ENCODE measurements at regions not wholly inside any gene's neighbourhood (a gene's known extent, or its start where the extent isn't known, plus 50 kb on each side); places are given as distances from the start of the nearest gene placed in this dataset.

DNA sequence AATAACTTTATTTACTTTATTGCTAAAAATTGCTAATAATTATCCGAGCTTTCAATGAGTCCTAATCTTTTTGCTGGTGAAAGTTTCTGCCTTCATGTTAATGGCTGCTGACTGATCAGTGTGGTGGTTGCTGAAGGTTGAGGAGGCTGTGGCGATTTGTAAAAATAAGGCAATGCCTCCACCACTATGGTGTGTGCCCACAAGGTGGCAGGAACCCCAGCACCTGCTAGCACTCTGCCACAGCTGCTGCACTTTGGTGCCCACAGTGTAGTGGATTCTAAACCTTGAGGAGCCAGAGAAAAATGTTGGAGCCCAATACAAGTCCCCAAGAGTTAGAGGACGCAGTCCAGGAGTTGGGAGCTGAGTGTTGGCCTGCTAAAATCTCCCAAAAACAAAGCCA is 1237.1 kb downstream of the PCDH19 start:
- CTCF ChIA-PET = no interaction called here
- POLR2A ChIA-PET = no interaction called here
- no peaks in the 10 kb centered on the region for H3K36me3 ChIP-seq (ENCODE audit: control insufficient read depth, insufficient read depth, low read length)
- DNase-seq (ENCODE audit: low read depth) = no peak
- H3K4me3 ChIP-seq (ENCODE audit: low read depth, low read length) = no peak overlapping the region
- TF ChIP-seq, protein P1, sequence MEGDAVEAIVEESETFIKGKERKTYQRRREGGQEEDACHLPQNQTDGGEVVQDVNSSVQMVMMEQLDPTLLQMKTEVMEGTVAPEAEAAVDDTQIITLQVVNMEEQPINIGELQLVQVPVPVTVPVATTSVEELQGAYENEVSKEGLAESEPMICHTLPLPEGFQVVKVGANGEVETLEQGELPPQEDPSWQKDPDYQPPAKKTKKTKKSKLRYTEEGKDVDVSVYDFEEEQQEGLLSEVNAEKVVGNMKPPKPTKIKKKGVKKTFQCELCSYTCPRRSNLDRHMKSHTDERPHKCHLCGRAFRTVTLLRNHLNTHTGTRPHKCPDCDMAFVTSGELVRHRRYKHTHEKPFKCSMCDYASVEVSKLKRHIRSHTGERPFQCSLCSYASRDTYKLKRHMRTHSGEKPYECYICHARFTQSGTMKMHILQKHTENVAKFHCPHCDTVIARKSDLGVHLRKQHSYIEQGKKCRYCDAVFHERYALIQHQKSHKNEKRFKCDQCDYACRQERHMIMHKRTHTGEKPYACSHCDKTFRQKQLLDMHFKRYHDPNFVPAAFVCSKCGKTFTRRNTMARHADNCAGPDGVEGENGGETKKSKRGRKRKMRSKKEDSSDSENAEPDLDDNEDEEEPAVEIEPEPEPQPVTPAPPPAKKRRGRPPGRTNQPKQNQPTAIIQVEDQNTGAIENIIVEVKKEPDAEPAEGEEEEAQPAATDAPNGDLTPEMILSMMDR (IDR thresholded peaks at IDR 0.05; ENCODE audit: insufficient read depth, low read depth, low read length) = no peak
- no peaks in the 10 kb centered on the region for H3K27me3 ChIP-seq (ENCODE audit: control insufficient read depth, insufficient read depth, low read length)

DNA sequence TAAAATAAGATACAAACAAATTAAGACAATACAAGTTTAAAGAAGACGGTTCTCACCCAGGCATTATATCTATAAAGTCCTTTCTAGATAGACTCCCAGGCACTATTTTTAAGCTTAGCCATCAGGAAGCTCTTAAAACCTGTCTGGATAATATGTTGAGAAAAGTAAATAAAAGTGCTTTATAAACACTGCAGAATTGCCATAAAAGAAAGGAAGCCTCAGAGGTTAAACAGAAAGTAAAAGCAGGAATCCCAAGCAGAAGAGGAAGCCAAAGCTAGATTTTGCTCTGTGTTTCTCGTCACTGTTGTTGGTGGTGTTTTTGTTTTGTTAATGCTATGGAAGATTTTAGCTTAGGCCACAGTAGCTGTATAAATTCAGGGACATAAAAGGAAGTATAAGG is 1267.3 kb downstream of the PCDH19 start:
- Histone ChIP-seq H3K27me3 (ENCODE audit: control insufficient read depth, insufficient read depth, low read length) (no peaks in the 10 kb centered on the region), H3K4me3 (ENCODE audit: low read depth, low read length) (no peak overlapping the region), H3K36me3 (ENCODE audit: control insufficient read depth, insufficient read depth, low read length) (no peaks in the 10 kb centered on the region)
- CTCF ChIA-PET = no interaction called here
- TF ChIP-seq, protein P1 (IDR thresholded peaks at IDR 0.05; ENCODE audit: insufficient read depth, low read depth, low read length) = no peak
- DNase-seq (ENCODE audit: low read depth) = no peak
- POLR2A ChIA-PET = no interaction called here

- TF ChIP-seq, protein P1 (IDR thresholded peaks at IDR 0.05; ENCODE audit: insufficient read depth, low read depth, low read length) = no peak
- POLR2A ChIA-PET = no interaction called here
- DNase-seq (ENCODE audit: low read depth) = no peak
- Histone ChIP-seq H3K4me3 (ENCODE audit: low read depth, low read length) (no peak overlapping the region), H3K36me3 (ENCODE audit: control insufficient read depth, insufficient read depth, low read length) (no peaks in the 10 kb centered on the region), H3K27me3 (ENCODE audit: control insufficient read depth, insufficient read depth, low read length) (no peaks in the 10 kb centered on the region)
- CTCF ChIA-PET = no interaction called here
Measured at GRCh38 chrX:99137488-99137887, 1272.6 kb downstream of the PCDH19 start.

DNA sequence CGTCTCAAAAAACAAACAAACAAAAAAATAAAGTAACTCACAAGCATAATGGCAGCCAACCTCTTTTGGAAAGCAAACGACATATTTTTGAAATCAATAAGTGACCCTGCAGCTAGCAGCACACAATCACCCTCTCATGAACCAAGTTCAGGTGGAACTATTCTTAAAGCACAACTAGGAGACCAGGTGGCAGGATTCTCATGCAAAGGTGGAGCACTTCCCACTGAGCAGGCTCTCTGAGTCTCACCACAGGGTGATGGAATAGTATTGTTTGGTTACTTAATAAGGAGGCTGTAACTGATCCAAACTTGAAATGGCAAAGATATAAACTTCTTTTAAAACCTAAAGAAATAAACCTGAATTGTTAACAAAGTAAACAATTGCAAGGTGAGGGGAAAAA is 1293.1 kb downstream of the PCDH19 start:
- Histone ChIP-seq H3K27me3 (ENCODE audit: control insufficient read depth, insufficient read depth, low read length) (no peaks in the 10 kb centered on the region), H3K4me3 (ENCODE audit: low read depth, low read length) (no peak overlapping the region), H3K36me3 (ENCODE audit: control insufficient read depth, insufficient read depth, low read length) (no peaks in the 10 kb centered on the region)
- DNase-seq (ENCODE audit: low read depth) = no peak
- ChIA-PET POLR2A (no interaction called here), CTCF (no interaction called here)
- TF ChIP-seq, protein P1 (IDR thresholded peaks at IDR 0.05; ENCODE audit: insufficient read depth, low read depth, low read length) = no peak

DNA sequence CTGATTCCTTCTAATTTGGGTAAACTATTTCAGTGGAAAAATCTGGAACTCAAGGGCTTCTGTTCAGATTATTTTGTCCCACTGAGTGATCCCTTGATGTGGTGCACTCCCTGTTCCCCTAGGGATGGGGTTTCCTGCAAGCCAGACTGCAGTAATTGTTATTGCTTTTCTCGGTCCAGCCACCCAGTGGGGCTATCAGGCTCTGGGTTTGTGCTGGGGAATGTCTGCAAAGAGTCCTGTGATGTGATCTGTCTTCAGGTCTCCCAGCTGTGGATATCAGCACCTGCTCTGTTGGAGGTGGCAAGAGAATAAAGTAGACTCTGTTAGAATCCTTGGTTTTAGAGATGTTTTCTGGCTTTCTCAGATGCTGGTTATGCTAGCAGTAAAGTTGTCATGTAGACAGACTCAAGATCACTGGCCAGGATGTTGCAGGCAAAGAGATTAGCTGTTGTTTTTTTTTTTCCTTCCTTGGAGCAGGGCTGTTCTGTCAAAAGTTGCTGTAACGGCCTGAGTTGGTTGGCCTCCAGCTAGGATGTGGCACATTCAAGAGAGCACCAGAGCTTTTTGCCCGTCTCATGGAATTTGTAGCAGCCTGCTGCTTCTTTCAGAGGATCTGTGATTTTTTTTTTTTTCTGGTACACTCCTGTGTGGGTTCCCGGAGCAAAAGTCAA is 1314.0 kb downstream of the PCDH19 start:
- POLR2A ChIA-PET = no interaction called here
- CTCF ChIA-PET = no interaction called here
- Histone ChIP-seq H3K36me3 (ENCODE audit: control insufficient read depth, insufficient read depth, low read length) (no peaks in the 10 kb centered on the region), H3K27me3 (ENCODE audit: control insufficient read depth, insufficient read depth, low read length) (no peaks in the 10 kb centered on the region), H3K4me3 (ENCODE audit: low read depth, low read length) (no peak overlapping the region)
- TF ChIP-seq, protein P1 (IDR thresholded peaks at IDR 0.05; ENCODE audit: insufficient read depth, low read depth, low read length) = no peak
- no peak for DNase-seq (ENCODE audit: low read depth)

All from BJ (cell line).